ENCODE measurements at regions not wholly inside any gene's neighbourhood (a gene's known extent, or its start where the extent isn't known, plus 50 kb on each side); places are given as distances from the start of the nearest gene placed in this dataset.

GRCh38 chr18:42392416-42392815 is 437.4 kb downstream of the PIK3C3 start:
- Histone ChIP-seq H3K27me3 (replicated peaks; ENCODE audit: insufficient read depth) (no peaks in the 10 kb centered on the region), H3K36me3 (no peaks in the 10 kb centered on the region), H3K4me3 (no peak overlapping the region), H3K9me3 (no peaks in the 10 kb centered on the region), H3K4me1 (replicated peaks) (no peaks in the 10 kb centered on the region), H3K27ac (peak overlapping the region; percentile 37 to 63)
- WGBS, result 17% methylated on average over 1 of the region's 1 CpG
- intact Hi-C loops (cut with DNase I), result no loop called here
- TF ChIP-seq POLR2AphosphoS5 (IDR thresholded peaks at IDR 0.05), result peak; percentile 79
- TF ChIP-seq, protein P1, sequence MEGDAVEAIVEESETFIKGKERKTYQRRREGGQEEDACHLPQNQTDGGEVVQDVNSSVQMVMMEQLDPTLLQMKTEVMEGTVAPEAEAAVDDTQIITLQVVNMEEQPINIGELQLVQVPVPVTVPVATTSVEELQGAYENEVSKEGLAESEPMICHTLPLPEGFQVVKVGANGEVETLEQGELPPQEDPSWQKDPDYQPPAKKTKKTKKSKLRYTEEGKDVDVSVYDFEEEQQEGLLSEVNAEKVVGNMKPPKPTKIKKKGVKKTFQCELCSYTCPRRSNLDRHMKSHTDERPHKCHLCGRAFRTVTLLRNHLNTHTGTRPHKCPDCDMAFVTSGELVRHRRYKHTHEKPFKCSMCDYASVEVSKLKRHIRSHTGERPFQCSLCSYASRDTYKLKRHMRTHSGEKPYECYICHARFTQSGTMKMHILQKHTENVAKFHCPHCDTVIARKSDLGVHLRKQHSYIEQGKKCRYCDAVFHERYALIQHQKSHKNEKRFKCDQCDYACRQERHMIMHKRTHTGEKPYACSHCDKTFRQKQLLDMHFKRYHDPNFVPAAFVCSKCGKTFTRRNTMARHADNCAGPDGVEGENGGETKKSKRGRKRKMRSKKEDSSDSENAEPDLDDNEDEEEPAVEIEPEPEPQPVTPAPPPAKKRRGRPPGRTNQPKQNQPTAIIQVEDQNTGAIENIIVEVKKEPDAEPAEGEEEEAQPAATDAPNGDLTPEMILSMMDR (IDR thresholded peaks at IDR 0.05), result no peak
- peak; percentile 39 for DNase-seq (ENCODE audit: low spot score)

DNA sequence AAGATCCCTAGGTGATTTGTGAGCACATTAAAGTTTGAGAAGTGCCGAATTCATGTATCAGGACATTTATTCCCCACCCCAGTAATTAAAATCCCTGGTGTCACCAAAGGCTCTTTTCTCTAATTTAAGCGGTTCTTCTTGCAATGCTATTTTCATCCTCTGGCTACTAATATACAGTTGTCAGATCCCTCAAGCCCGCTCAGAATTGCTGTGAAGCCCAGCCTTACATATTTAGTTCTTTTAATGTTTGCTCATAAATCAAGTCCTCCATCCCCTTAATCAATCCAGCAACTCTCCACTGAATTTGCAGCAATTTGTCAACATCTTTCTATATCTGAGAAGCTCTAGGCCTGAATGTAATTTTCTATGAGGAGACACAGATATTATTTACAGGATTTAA is 437.9 kb downstream of the PIK3C3 start:
- Histone ChIP-seq H3K27ac (peak overlapping the region in 1 of 2 donors; percentile 63), H3K9me3 (no peaks in the 10 kb centered on the region), H3K27me3 (replicated peaks; ENCODE audit: insufficient read depth) (no peaks in the 10 kb centered on the region), H3K4me1 (replicated peaks) (no peaks in the 10 kb centered on the region), H3K4me3 (no peak overlapping the region), H3K36me3 (no peaks in the 10 kb centered on the region)
- intact Hi-C loops (cut with DNase I), result no loop called here
- WGBS, result 77% methylated on average over 3 of the region's 3 CpGs
- TF ChIP-seq POLR2AphosphoS5 (IDR thresholded peaks at IDR 0.05) (no peak), POLR2A (IDR thresholded peaks at IDR 0.05) (no peak)
- TF ChIP-seq, protein P1 (IDR thresholded peaks at IDR 0.05), result no peak
- DNase-seq (ENCODE audit: low spot score), result no peak

DNA sequence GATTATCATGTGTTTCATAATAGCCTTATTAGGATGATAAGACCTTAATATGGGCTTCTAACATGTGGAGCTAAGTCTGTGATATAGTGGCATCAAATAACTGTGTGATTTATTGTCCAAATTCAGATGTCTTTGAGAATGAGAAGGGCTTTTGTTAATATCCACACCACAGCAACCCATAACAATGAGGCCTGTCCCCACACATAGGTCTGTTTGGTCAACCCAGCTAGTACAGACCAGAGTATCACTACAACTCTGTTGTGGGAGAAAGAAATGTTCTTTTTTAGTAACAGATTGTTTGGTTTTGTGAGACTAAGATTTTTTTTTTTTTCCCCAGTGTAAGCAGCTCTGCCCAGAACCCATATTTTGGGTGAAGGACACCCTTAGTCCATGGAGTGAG is 439.2 kb downstream of the PIK3C3 start:
- Histone ChIP-seq H3K4me1 (replicated peaks) (no peaks in the 10 kb centered on the region), H3K27me3 (replicated peaks; ENCODE audit: insufficient read depth) (no peaks in the 10 kb centered on the region), H3K9me3 (no peaks in the 10 kb centered on the region), H3K4me3 (no peak overlapping the region), H3K36me3 (no peaks in the 10 kb centered on the region), H3K27ac (no peak overlapping the region)
- DNase-seq (ENCODE audit: low spot score), result no peak
- TF ChIP-seq POLR2AphosphoS5 (IDR thresholded peaks at IDR 0.05), result no peak
- TF ChIP-seq, protein P1 (IDR thresholded peaks at IDR 0.05), result no peak
- no peak for TF ChIP-seq POLR2A (IDR thresholded peaks at IDR 0.05)
- intact Hi-C loops (cut with DNase I), result no loop called here

DNA sequence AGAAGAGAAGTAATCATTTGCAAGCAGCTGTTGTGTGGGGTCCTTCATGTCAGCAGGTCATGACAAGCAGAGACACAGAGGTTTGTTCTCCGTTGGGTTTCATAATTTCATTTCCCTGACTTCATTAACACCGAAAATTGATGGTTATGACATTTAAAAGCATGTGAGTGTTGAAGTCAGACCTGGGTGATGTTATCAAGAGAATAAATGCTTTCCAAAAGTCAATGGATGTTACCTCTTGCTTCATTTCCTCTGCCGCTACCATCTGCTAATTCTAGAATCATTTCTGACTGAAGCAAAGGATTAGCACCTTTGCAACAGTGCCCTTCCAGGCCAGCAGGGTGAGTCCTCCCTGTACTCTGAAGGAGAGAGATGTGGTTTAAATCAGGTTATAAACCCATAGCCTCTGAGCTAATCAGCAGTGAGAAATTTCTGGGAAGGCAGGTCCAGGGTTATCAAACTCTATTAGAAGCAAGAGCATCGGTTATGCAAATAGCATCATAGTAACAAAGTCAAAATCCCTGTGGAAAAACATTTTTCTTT is 446.2 kb downstream of the PIK3C3 start:
- TF ChIP-seq POLR2A (IDR thresholded peaks at IDR 0.05), result no peak
- TF ChIP-seq, protein P1 (IDR thresholded peaks at IDR 0.05), result no peak
- no peak for TF ChIP-seq POLR2AphosphoS5 (IDR thresholded peaks at IDR 0.05)
- Histone ChIP-seq H3K36me3 (no peaks in the 10 kb centered on the region), H3K27me3 (replicated peaks; ENCODE audit: insufficient read depth) (no peaks in the 10 kb centered on the region), H3K27ac (no peak overlapping the region), H3K9me3 (no peaks in the 10 kb centered on the region), H3K4me3 (no peak overlapping the region), H3K4me1 (replicated peaks) (no peaks in the 10 kb centered on the region)
- 87% methylated on average over 4 of the region's 4 CpGs for WGBS
- DNase-seq (ENCODE audit: low spot score), result no peak
- intact Hi-C loops (cut with DNase I), result no loop called here

GRCh38 chr18:42404151-42404550 is 449.1 kb downstream of the PIK3C3 start:
- H3K4me3 ChIP-seq, result no peak overlapping the region
- H3K9me3 ChIP-seq, result no peaks in the 10 kb centered on the region
- intact Hi-C loops (cut with DNase I), result no loop called here
- DNase-seq (ENCODE audit: low spot score), result no peak
- no peaks in the 10 kb centered on the region for H3K4me1 ChIP-seq (replicated peaks)
- TF ChIP-seq POLR2A (IDR thresholded peaks at IDR 0.05), result no peak
- TF ChIP-seq, protein P1 (IDR thresholded peaks at IDR 0.05), result no peak
- TF ChIP-seq POLR2AphosphoS5 (IDR thresholded peaks at IDR 0.05), result no peak
- H3K27ac ChIP-seq, result no peak overlapping the region
- no peaks in the 10 kb centered on the region for H3K27me3 ChIP-seq (replicated peaks; ENCODE audit: insufficient read depth)
- WGBS, result 38% methylated on average over 2 of the region's 2 CpGs
- no peaks in the 10 kb centered on the region for H3K36me3 ChIP-seq
